A673 (cell line): ENCODE measurements at regions not wholly inside any gene's neighbourhood (a gene's known extent, or its start where the extent isn't known, plus 50 kb on each side); places are given as distances from the start of the nearest gene placed in this dataset.

ENCODE experiments used
- EZH2 ChIP-seq: fragments of 200-600 bp; sonication (generic); IDR thresholded peaks from 2 replicates; pipeline ENCODE4 v1.6.1; 2017; ENCODE audit warnings: borderline replicate concordance, low read depth, mild to moderate bottlenecking, mixed read lengths, antibody characterized with exemption, low read length; ENCODE audit not compliant: poor library complexity, severe bottlenecking
- TF ChIP-seq, protein P1 (sequence below): fragments of 300-800, 200-600 bp; sonication (generic); conservative IDR thresholded peaks from 2 replicates; pipeline ENCODE4 v1.5.1; 2017; ENCODE audit warnings: low read depth, mild to moderate bottlenecking, antibody characterized with exemption, low read length, moderate library complexity, mixed read lengths

GRCh38 chr17:55585629-55586028 lies 74.4 kb upstream of the SMIM36 start:
- TF ChIP-seq, protein P1, sequence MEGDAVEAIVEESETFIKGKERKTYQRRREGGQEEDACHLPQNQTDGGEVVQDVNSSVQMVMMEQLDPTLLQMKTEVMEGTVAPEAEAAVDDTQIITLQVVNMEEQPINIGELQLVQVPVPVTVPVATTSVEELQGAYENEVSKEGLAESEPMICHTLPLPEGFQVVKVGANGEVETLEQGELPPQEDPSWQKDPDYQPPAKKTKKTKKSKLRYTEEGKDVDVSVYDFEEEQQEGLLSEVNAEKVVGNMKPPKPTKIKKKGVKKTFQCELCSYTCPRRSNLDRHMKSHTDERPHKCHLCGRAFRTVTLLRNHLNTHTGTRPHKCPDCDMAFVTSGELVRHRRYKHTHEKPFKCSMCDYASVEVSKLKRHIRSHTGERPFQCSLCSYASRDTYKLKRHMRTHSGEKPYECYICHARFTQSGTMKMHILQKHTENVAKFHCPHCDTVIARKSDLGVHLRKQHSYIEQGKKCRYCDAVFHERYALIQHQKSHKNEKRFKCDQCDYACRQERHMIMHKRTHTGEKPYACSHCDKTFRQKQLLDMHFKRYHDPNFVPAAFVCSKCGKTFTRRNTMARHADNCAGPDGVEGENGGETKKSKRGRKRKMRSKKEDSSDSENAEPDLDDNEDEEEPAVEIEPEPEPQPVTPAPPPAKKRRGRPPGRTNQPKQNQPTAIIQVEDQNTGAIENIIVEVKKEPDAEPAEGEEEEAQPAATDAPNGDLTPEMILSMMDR: no peak; the same call in 1 of the 2 replicates
- no peak for TF ChIP-seq EZH2
